ENCODE measurements at regions not wholly inside any gene's neighbourhood (a gene's known extent, or its start where the extent isn't known, plus 50 kb on each side); places are given as distances from the start of the nearest gene placed in this dataset.

DNA sequence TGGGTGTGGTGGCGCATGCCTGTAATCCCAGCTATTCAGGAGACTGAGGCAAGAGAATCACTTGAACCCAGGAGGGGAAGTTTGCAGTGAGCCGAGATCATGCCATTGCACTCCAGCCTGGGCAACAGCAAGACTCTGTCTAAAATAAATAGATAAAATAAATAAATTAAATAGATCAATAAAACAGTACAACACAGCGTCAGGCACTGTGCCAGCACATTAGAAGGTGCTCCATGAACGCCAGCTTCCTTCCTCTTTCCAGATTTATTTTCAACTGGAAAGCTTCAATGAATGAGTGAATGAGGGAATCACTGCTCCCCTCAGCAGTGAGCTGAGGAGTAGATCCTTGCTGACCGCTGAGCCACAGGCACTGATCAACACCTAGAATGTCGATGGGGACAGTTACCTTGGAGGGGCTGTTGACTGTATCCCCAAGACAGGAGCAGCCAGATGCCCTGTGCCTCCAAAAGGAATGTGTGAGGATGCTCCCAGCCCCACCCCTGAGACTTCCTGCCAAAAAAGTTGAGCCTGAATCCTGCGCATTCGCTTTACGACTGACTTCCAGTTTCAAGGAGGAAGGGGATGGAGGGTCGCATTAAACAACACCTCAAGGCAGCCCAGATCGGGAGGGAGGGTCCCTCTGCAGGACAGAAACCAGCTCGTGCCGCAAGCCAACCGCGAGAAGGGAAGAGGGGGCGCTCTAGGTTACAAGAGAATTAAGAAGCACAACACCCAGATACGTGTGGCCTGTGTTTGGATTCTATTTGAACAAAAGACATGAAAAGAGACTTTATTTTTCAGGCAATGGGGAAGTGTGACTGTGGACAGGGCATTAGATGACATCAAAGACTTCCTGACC lies 54.0 kb upstream of the CNOT6 start:
- POLR2A ChIA-PET = no interaction called here
- Histone ChIP-seq H3K79me2 (ENCODE audit: insufficient read depth, low read length) (no peaks in the 10 kb centered on the region), H3K27ac (ENCODE audit: low read depth, low read length) (no peak overlapping the region), H3K4me1 (ENCODE audit: control insufficient read depth in 1 of 2, insufficient read depth in 2 of 2, low read length in 2 of 2) (no peaks in the 10 kb centered on the region), H2AFZ (ENCODE audit: low read depth, low read length, poor library complexity, severe bottlenecking) (no peak overlapping the region), H3K27me3 (ENCODE audit: insufficient read depth, low read length) (no peaks in the 10 kb centered on the region), H3K9ac (ENCODE audit: low read length) (no peak overlapping the region), H3K9me2 (ENCODE audit: insufficient read depth) (no peaks in the 10 kb centered on the region), H3K4me2 (ENCODE audit: low read length) (no peak overlapping the region), H3K9me3 (ENCODE audit: control insufficient read depth in 1 of 2, insufficient read depth in 1 of 2, low read depth in 1 of 2, low read length in 2 of 2) (no peaks in the 10 kb centered on the region), H4K20me1 (ENCODE audit: insufficient read depth) (no peaks in the 10 kb centered on the region), H3K36me3 (ENCODE audit: control insufficient read depth in 1 of 2, insufficient read depth in 2 of 2, low read length in 2 of 2) (no peaks in the 10 kb centered on the region), H3K4me3 (replicated peaks in 1 of 2; ENCODE audit: low read depth in 1 of 2, low read length in 2 of 2) (no peak overlapping the region)
- intact Hi-C loops (cut with micrococcal nuclease) = no loop called here
- RAD21 ChIA-PET (ENCODE audit: low non-redundant PET in 1 of 2, low total read pairs in 2 of 2, uncharacterized antibody in 2 of 2, unreplicated experiment in 2 of 2) = no interaction called here
- no TSS peak for BruUV-seq (replicated peaks)
- ATAC-seq (no peak), DNase-seq (ENCODE audit: low read depth, low spot score) (no peak)
- CTCF ChIA-PET = no interaction called here
- TF ChIP-seq, protein P1, sequence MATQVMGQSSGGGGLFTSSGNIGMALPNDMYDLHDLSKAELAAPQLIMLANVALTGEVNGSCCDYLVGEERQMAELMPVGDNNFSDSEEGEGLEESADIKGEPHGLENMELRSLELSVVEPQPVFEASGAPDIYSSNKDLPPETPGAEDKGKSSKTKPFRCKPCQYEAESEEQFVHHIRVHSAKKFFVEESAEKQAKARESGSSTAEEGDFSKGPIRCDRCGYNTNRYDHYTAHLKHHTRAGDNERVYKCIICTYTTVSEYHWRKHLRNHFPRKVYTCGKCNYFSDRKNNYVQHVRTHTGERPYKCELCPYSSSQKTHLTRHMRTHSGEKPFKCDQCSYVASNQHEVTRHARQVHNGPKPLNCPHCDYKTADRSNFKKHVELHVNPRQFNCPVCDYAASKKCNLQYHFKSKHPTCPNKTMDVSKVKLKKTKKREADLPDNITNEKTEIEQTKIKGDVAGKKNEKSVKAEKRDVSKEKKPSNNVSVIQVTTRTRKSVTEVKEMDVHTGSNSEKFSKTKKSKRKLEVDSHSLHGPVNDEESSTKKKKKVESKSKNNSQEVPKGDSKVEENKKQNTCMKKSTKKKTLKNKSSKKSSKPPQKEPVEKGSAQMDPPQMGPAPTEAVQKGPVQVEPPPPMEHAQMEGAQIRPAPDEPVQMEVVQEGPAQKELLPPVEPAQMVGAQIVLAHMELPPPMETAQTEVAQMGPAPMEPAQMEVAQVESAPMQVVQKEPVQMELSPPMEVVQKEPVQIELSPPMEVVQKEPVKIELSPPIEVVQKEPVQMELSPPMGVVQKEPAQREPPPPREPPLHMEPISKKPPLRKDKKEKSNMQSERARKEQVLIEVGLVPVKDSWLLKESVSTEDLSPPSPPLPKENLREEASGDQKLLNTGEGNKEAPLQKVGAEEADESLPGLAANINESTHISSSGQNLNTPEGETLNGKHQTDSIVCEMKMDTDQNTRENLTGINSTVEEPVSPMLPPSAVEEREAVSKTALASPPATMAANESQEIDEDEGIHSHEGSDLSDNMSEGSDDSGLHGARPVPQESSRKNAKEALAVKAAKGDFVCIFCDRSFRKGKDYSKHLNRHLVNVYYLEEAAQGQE (IDR thresholded peaks at IDR 0.05; ENCODE audit: low read depth) = no peak
- TF ChIP-seq, protein P2, sequence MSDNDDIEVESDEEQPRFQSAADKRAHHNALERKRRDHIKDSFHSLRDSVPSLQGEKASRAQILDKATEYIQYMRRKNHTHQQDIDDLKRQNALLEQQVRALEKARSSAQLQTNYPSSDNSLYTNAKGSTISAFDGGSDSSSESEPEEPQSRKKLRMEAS (IDR thresholded peaks at IDR 0.05) = no peak
- TF ChIP-seq ELF1 (IDR thresholded peaks at IDR 0.05; ENCODE audit: borderline replicate concordance, low read depth) (no peak), ZNF274 (IDR thresholded peaks at IDR 0.05; ENCODE audit: low read depth, low read length) (no peak), YY1 (IDR thresholded peaks at IDR 0.05; ENCODE audit: extremely low read depth, insufficient replicate concordance, low read depth, low read length) (no peak), TCF7L2 (IDR thresholded peaks at IDR 0.05; ENCODE audit: borderline replicate concordance, extremely low read depth, insufficient read depth, insufficient read length) (no peak), ZFX (IDR thresholded peaks at IDR 0.05) (no peak), EZH2phosphoT487 (IDR thresholded peaks at IDR 0.05; ENCODE audit: borderline replicate concordance) (no peak), SIN3A (IDR thresholded peaks at IDR 0.05; ENCODE audit: low read depth) (no peak), JUND (IDR thresholded peaks at IDR 0.05) (no peak)
- TF ChIP-seq, protein P3, sequence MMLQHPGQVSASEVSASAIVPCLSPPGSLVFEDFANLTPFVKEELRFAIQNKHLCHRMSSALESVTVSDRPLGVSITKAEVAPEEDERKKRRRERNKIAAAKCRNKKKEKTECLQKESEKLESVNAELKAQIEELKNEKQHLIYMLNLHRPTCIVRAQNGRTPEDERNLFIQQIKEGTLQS (IDR thresholded peaks at IDR 0.05) = no peak
- TF ChIP-seq, protein P4, sequence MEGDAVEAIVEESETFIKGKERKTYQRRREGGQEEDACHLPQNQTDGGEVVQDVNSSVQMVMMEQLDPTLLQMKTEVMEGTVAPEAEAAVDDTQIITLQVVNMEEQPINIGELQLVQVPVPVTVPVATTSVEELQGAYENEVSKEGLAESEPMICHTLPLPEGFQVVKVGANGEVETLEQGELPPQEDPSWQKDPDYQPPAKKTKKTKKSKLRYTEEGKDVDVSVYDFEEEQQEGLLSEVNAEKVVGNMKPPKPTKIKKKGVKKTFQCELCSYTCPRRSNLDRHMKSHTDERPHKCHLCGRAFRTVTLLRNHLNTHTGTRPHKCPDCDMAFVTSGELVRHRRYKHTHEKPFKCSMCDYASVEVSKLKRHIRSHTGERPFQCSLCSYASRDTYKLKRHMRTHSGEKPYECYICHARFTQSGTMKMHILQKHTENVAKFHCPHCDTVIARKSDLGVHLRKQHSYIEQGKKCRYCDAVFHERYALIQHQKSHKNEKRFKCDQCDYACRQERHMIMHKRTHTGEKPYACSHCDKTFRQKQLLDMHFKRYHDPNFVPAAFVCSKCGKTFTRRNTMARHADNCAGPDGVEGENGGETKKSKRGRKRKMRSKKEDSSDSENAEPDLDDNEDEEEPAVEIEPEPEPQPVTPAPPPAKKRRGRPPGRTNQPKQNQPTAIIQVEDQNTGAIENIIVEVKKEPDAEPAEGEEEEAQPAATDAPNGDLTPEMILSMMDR (IDR thresholded peaks at IDR 0.05 in 2 of 3, conservative IDR thresholded peaks at IDR 0.05 in 1 of 3; ENCODE audit: borderline replicate concordance in 1 of 3, insufficient read depth in 1 of 3, low read depth in 2 of 3, low read length in 2 of 3) = no peak
- TF ChIP-seq, protein P5, sequence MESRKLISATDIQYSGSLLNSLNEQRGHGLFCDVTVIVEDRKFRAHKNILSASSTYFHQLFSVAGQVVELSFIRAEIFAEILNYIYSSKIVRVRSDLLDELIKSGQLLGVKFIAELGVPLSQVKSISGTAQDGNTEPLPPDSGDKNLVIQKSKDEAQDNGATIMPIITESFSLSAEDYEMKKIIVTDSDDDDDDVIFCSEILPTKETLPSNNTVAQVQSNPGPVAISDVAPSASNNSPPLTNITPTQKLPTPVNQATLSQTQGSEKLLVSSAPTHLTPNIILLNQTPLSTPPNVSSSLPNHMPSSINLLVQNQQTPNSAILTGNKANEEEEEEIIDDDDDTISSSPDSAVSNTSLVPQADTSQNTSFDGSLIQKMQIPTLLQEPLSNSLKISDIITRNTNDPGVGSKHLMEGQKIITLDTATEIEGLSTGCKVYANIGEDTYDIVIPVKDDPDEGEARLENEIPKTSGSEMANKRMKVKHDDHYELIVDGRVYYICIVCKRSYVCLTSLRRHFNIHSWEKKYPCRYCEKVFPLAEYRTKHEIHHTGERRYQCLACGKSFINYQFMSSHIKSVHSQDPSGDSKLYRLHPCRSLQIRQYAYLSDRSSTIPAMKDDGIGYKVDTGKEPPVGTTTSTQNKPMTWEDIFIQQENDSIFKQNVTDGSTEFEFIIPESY (IDR thresholded peaks at IDR 0.05; ENCODE audit: extremely low read depth, insufficient replicate concordance, low read length) = no peak
